H9 (cell line): ENCODE measurements at regions not wholly inside any gene's neighbourhood (a gene's known extent, or its start where the extent isn't known, plus 50 kb on each side); places are given as distances from the start of the nearest gene placed in this dataset.

Experiments used
- DNase-seq: peaks from one replicate; pipeline ENCODE4 v3.0.0-alpha.2; 2017
- H2AFZ ChIP-seq: one replicate; pipeline ENCODE4 v1.6.1; 2013; ENCODE audit warnings: mild to moderate bottlenecking, low read length, control low read depth, moderate library complexity
- H2AK5ac ChIP-seq: 2 replicates; pipeline ENCODE4 v1.6.1; 2013; ENCODE audit warnings: low read length, control low read depth, mixed read lengths; ENCODE audit not compliant: insufficient read length
- H2BK120ac ChIP-seq: one replicate; pipeline ENCODE4 v1.6.1; 2013; ENCODE audit warnings: low read depth, mild to moderate bottlenecking, low read length, control low read depth, inconsistent platforms; ENCODE audit not compliant: poor library complexity, severe bottlenecking
- H2BK12ac ChIP-seq: 2 replicates; pipeline ENCODE4 v1.6.1; 2013; ENCODE audit warnings: low read length, control low read depth, mixed read lengths, low read depth; ENCODE audit not compliant: insufficient read length
- H2BK15ac ChIP-seq: 2 replicates; pipeline ENCODE4 v1.6.1; 2013; ENCODE audit warnings: low read depth, low read length, control low read depth
- H2BK20ac ChIP-seq: one replicate; pipeline ENCODE4 v1.6.1; 2013; ENCODE audit warnings: low read depth, mild to moderate bottlenecking, low read length, control low read depth, inconsistent platforms; ENCODE audit not compliant: poor library complexity, severe bottlenecking
- H2BK5ac ChIP-seq: 2 replicates; pipeline ENCODE4 v1.6.1; 2013; ENCODE audit warnings: low read length, control low read depth, mixed read lengths; ENCODE audit not compliant: insufficient read length
- H3K14ac ChIP-seq: 2 replicates; pipeline ENCODE4 v1.6.1; 2013; ENCODE audit warnings: low read length, control low read depth; ENCODE audit not compliant: insufficient read depth
- H3K18ac ChIP-seq: 2 replicates; pipeline ENCODE4 v1.6.1; 2013; ENCODE audit warnings: low read depth, mild to moderate bottlenecking, mixed read lengths, low read length, control low read depth; ENCODE audit not compliant: insufficient read length
- H3K23ac ChIP-seq: 2 replicates; pipeline ENCODE4 v1.6.1; 2013; ENCODE audit warnings: low read length, control low read depth, mixed read lengths, low read depth; ENCODE audit not compliant: insufficient read length
- H3K23me2 ChIP-seq: 2 replicates; pipeline ENCODE4 v1.6.1; 2013; ENCODE audit warnings: low read depth, mild to moderate bottlenecking, mixed read lengths, low read length, control low read depth; ENCODE audit not compliant: insufficient read length, poor library complexity, severe bottlenecking
- H3K27ac ChIP-seq: 2 replicates; pipeline ENCODE4 v1.5.1; 2013; ENCODE audit warnings: low read length, control low read depth, mixed read lengths, low read depth; ENCODE audit not compliant: insufficient read length
- H3K27me3 ChIP-seq: 2 replicates; pipeline ENCODE4 v1.6.1; 2013; ENCODE audit warnings: low read length, control low read depth, inconsistent platforms; ENCODE audit not compliant: insufficient read depth
- H3K4ac ChIP-seq: 2 replicates; pipeline ENCODE4 v1.6.1; 2013; ENCODE audit warnings: low read depth, mild to moderate bottlenecking, control low read depth, inconsistent platforms, low read length, moderate library complexity
- H3K4me1 ChIP-seq: 2 replicates; pipeline ENCODE4 v1.6.1; 2013; ENCODE audit warnings: low read length, control low read depth, inconsistent platforms; ENCODE audit not compliant: insufficient read depth
- H3K4me2 ChIP-seq: 2 replicates; pipeline ENCODE4 v1.6.1; 2013; ENCODE audit warnings: low read length, control low read depth, mixed read lengths; ENCODE audit not compliant: insufficient read length, insufficient read depth
- H3K56ac ChIP-seq: 2 replicates; pipeline ENCODE4 v1.6.1; 2013; ENCODE audit warnings: low read depth, mild to moderate bottlenecking, mixed read lengths, low read length, control low read depth; ENCODE audit not compliant: insufficient read length
- H3K79me1 ChIP-seq: 2 replicates; pipeline ENCODE4 v1.6.1; 2013; ENCODE audit warnings: low read depth, mild to moderate bottlenecking, moderate library complexity, low read length, control low read depth, inconsistent platforms; ENCODE audit not compliant: insufficient read depth, poor library complexity, severe bottlenecking
- H3K79me2 ChIP-seq: 2 replicates; pipeline ENCODE4 v1.6.1; 2013; ENCODE audit warnings: low read length, control low read depth, inconsistent platforms; ENCODE audit not compliant: insufficient read depth
- H3K9ac ChIP-seq: 2 replicates; pipeline ENCODE4 v1.6.1; 2013; ENCODE audit warnings: low read length, control low read depth, mixed read lengths; ENCODE audit not compliant: insufficient read length; ENCODE audit errors: extremely low read depth
- H3K9me3 ChIP-seq: one replicate; pipeline ENCODE4 v1.6.1; 2013; ENCODE audit warnings: low read depth, low read length, inconsistent platforms; ENCODE audit not compliant: control insufficient read depth
- H3T11ph ChIP-seq: one replicate; pipeline ENCODE4 v1.6.1; 2013; ENCODE audit warnings: mild to moderate bottlenecking, low read length, control low read depth, inconsistent platforms
- H4K20me1 ChIP-seq: one replicate; pipeline ENCODE4 v1.6.1; 2013; ENCODE audit not compliant: control insufficient read depth, insufficient read length, insufficient read depth
- H4K5ac ChIP-seq: 2 replicates; pipeline ENCODE4 v1.6.1; 2013; ENCODE audit warnings: low read depth, mild to moderate bottlenecking, mixed read lengths, low read length, control low read depth; ENCODE audit not compliant: insufficient read length
- H4K8ac ChIP-seq: replicated peaks from 2 replicates; pipeline ENCODE4 v1.6.1; 2013; ENCODE audit warnings: low read length, control low read depth, mixed read lengths, low read depth; ENCODE audit not compliant: insufficient read length
- H4K91ac ChIP-seq: 2 replicates; pipeline ENCODE4 v1.6.1; 2013; ENCODE audit warnings: low read depth, mild to moderate bottlenecking, moderate library complexity, mixed read lengths, low read length, control low read depth; ENCODE audit not compliant: insufficient read length
- H3K27ac Mint-ChIP-seq, 3 experiments: 2 replicates in 2 of 3; 3 replicates in 1 of 3; pipeline ENCODE4 v1.8.0; 2020 to 2021; ENCODE audit warnings: mixed read lengths in 3 of 3, mild to moderate bottlenecking in 1 of 3, moderate library complexity in 1 of 3
- H3K27me3 Mint-ChIP-seq: 2 replicates; pipeline ENCODE4 v1.8.0; 2021; ENCODE audit warnings: low read depth, mild to moderate bottlenecking, moderate library complexity, mixed read lengths
- H3K36me3 Mint-ChIP-seq, 3 experiments: 2 replicates in 2 of 3; 3 replicates in 1 of 3; pipeline ENCODE4 v1.8.0; 2020 to 2021; ENCODE audit warnings: low read depth in 3 of 3, mixed read lengths in 3 of 3; ENCODE audit not compliant: insufficient read depth in 1 of 3
- H3K4me1 Mint-ChIP-seq, 2 experiments: 2 replicates each; pipeline ENCODE4 v1.8.0; 2020; ENCODE audit warnings: mixed read lengths in 2 of 2
- H3K4me3 Mint-ChIP-seq, 2 experiments: 2 replicates in 1 of 2; 3 replicates in 1 of 2; pipeline ENCODE4 v1.8.0; 2020 to 2021; ENCODE audit warnings: mild to moderate bottlenecking in 2 of 2, mixed read lengths in 2 of 2, moderate library complexity in 1 of 2
- H3K9me3 Mint-ChIP-seq, 2 experiments: 2 replicates in 1 of 2; 3 replicates in 1 of 2; pipeline ENCODE4 v1.8.0; 2020; ENCODE audit warnings: mild to moderate bottlenecking in 2 of 2, mixed read lengths in 2 of 2, moderate library complexity in 1 of 2
- WGBS: extraction: QIAGEN DNeasy Blood & Tissue Kit; methylation state at CpG from one replicate; pipeline ENCODE4 v1.1.7; 2013; ENCODE audit warnings: missing lambda C conversion rate, low lambda C conversion rate, mixed read lengths; ENCODE audit not compliant: insufficient read length; ENCODE audit errors: extremely low coverage; 5-methylcytosine and 5-hydroxymethylcytosine counted together
- TF ChIP-seq, protein P1 (sequence below): fragments of 200-600 bp; sonication (generic); conservative IDR thresholded peaks from 3 replicates; pipeline ENCODE4 v1.8.0; 2021; ENCODE audit warnings: antibody characterized with exemption, mild to moderate bottlenecking

DNA sequence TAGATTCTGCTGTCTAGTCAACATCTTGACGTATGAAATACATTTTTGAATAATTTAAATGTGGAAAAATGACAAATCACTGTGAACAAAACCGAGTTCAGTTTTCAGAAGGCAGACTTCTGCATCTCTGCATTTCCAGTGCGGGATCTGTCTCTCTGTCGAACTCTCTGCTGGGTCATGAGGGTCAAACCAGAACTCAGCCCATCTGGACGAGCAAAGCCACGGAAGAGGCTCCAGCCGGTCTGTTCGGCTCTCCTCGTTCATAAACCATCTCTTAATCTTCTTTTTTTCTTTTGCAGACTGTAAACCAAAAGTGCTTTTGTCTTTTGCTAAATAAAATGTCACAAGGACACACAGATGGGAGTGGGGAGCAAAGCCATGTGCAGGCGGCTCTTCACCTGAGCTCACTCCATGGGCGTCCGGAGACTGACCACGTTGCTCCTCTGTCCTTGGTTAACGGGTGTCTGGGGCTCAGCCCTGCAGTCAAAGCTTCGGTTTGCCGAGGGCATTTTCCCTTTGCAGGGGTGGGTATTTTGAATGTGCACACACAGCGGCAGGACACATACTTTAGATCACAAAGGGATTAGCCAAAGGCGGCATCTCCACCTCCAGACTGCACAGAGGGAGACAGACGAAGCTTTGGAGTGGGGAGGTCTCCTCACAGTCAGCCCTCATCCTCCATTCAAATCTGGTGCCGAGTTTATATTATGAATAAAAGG, 737.9 kb upstream of the SALL3 start:
- no peak overlapping the region for H2AFZ ChIP-seq
- H3K9me3 Mint-ChIP-seq = peaks cover 7 to 8% of the 10 kb centered on the region in 2 experiments
- no CpG with 5 or more reads among the region's 20 CpGs for WGBS

More for the DNA sequence above, 737.9 kb upstream of the SALL3 start:
- Mint-ChIP-seq H3K27ac (peak overlapping the region in 1 of 3 experiments; percentile 12; a peak in 1 of 7 replicates), H3K4me1 (peaks cover 16 to 20% of the 10 kb centered on the region in 2 experiments), H3K27me3 (peaks cover 5% of the 10 kb centered on the region), H3K36me3 (peaks cover 4 to 5% (median 4%) of the 10 kb centered on the region in 3 experiments; a peak in 6 of 7 replicates), H3K4me3 (no peak overlapping the region)
- Histone ChIP-seq H2BK20ac (no peak overlapping the region), H2BK5ac (no peak overlapping the region), H3K4me2 (no peak overlapping the region), H3K4ac (no peak overlapping the region), H2BK120ac (no peak overlapping the region), H3K9ac (no peak overlapping the region), H3K14ac (no peak overlapping the region), H3K9me3 (no peaks in the 10 kb centered on the region), H4K8ac (no peak overlapping the region), H2BK12ac (no peak overlapping the region), H2AK5ac (no peak overlapping the region), H4K91ac (no peak overlapping the region), H3K18ac (no peak overlapping the region), H3K27ac (no peak overlapping the region), H4K20me1 (peaks cover 2% of the 10 kb centered on the region), H3K27me3 (no peaks in the 10 kb centered on the region), H2BK15ac (no peak overlapping the region), H3T11ph (no peak overlapping the region), H3K56ac (no peak overlapping the region), H3K23ac (no peak overlapping the region), H3K79me1 (no peaks in the 10 kb centered on the region), H3K79me2 (no peaks in the 10 kb centered on the region), H3K23me2 (no peaks in the 10 kb centered on the region), H3K4me1 (no peaks in the 10 kb centered on the region), H4K5ac (no peak overlapping the region)
- no peak for DNase-seq
- TF ChIP-seq, protein P1, sequence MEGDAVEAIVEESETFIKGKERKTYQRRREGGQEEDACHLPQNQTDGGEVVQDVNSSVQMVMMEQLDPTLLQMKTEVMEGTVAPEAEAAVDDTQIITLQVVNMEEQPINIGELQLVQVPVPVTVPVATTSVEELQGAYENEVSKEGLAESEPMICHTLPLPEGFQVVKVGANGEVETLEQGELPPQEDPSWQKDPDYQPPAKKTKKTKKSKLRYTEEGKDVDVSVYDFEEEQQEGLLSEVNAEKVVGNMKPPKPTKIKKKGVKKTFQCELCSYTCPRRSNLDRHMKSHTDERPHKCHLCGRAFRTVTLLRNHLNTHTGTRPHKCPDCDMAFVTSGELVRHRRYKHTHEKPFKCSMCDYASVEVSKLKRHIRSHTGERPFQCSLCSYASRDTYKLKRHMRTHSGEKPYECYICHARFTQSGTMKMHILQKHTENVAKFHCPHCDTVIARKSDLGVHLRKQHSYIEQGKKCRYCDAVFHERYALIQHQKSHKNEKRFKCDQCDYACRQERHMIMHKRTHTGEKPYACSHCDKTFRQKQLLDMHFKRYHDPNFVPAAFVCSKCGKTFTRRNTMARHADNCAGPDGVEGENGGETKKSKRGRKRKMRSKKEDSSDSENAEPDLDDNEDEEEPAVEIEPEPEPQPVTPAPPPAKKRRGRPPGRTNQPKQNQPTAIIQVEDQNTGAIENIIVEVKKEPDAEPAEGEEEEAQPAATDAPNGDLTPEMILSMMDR = no peak
